DND-41 (cell line): ENCODE measurements at regions not wholly inside any gene's neighbourhood (a gene's known extent, or its start where the extent isn't known, plus 50 kb on each side); places are given as distances from the start of the nearest gene placed in this dataset.

Experiments used
- CTCF ChIP-seq: IDR thresholded peaks from 2 replicates; pipeline ENCODE4 v1.5.1; 2012; ENCODE audit warnings: borderline replicate concordance, low read length, moderate library complexity, mild to moderate bottlenecking; ENCODE audit not compliant: poor library complexity, severe bottlenecking; ENCODE audit errors: extremely low read depth
- EZH2 ChIP-seq: IDR thresholded peaks from 3 replicates; pipeline ENCODE4 v1.6.1; 2012; ENCODE audit warnings: borderline replicate concordance, low read depth, mild to moderate bottlenecking, moderate library complexity, low read length, inconsistent platforms; ENCODE audit not compliant: severe bottlenecking

DNA sequence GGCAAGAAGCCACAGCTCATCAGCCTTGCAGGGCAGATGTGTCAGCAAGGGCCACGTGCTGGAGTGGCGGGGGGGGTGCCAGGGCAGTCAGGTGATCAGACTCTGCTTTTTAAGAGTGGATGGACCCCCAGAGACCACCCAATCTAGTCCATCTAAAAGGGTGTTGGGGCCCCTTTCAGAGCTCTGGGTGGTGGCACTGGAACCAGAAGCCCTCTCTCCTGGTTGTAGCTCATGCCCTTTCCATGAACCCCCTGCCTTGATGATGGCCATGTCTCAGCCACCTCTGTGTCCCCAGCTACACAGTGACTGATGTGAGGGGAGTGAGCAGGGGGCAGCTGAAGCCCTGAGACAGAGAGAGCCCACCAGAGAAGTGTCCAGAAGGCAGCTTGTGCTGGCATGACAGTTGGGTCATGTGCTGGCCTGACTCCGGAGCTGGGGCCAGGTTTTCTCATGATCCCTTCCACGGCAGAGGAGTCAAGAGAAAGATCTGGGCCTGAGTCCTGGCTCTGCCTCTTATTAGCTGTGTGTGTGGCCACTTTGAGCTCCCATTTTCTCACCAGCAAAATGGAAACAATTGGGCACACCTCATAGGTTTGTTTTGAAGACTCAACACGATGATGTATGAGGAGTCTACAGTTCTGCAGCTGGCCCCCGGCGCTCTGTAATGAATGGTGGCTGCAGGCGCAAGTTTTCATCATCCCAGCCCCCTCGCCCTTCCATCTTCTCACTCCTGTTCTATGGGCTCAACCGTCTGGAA is 195.7 kb downstream of the ZFP36L2 start:
- TF ChIP-seq EZH2 (no peak), CTCF (no peak)
